ENCODE measurements at regions not wholly inside any gene's neighbourhood (a gene's known extent, or its start where the extent isn't known, plus 50 kb on each side); places are given as distances from the start of the nearest gene placed in this dataset.

DNA sequence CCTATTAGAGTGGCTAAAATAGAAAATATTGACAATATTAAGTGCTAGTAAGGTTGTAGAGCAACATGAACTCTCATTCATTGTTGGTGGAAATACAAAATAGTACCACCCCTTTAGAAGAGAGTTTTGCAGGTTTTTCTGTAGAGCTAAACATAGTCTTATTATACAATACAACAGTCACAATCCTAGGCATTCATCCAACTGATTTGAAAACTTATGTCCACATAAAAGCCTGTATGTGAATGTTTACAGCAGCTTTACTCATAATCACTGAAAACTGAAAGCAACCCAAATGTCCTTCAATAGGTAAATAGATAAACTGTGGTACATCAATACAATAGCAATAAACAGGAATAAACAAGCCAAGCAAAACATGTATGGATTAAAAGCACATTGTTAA lies 127.2 kb upstream of the PRNP start:
- Histone ChIP-seq H3F3A (replicated peaks; ENCODE audit: insufficient read depth) (peaks cover 12% of the 10 kb centered on the region), H3K27ac (ENCODE audit: low read depth in 2 of 2, low read length in 1 of 2) (no peak overlapping the region), H3K79me2 (ENCODE audit: insufficient read depth) (no peaks in the 10 kb centered on the region), H3K9ac (no peak overlapping the region), H3K4me3 (ENCODE audit: low read depth in 2 of 2, low read length in 1 of 2) (no peak overlapping the region), H4K20me1 (ENCODE audit: insufficient read depth) (no peaks in the 10 kb centered on the region), H3K27me3 (ENCODE audit: insufficient read depth) (no peaks in the 10 kb centered on the region), H3K4me2 (no peak overlapping the region), H3K4me1 (ENCODE audit: control insufficient read depth in 1 of 2, insufficient read depth in 2 of 2, low read depth in 1 of 2, low read length in 1 of 2) (peaks cover 0 to 22% of the 10 kb centered on the region in 2 experiments; a peak in 1 of 4 replicates), H3K36me3 (replicated peaks in 1 of 2; ENCODE audit: control insufficient read depth in 1 of 2, insufficient read depth in 2 of 2, low read length in 1 of 2) (no peaks in the 10 kb centered on the region), H2AFZ (ENCODE audit: low read depth) (no peak overlapping the region), H3K9me3 (0 out of 2 replicates have a peak, but pooled peaks cover under 1% of the 10 kb centered on the region), H3K9me2 (no peaks in the 10 kb centered on the region)
- TF ChIP-seq JUND (IDR thresholded peaks at IDR 0.05), result no peak
- TF ChIP-seq FOSL2 (IDR thresholded peaks at IDR 0.05; ENCODE audit: borderline replicate concordance, low read depth), result no peak
- TF ChIP-seq, protein P1, sequence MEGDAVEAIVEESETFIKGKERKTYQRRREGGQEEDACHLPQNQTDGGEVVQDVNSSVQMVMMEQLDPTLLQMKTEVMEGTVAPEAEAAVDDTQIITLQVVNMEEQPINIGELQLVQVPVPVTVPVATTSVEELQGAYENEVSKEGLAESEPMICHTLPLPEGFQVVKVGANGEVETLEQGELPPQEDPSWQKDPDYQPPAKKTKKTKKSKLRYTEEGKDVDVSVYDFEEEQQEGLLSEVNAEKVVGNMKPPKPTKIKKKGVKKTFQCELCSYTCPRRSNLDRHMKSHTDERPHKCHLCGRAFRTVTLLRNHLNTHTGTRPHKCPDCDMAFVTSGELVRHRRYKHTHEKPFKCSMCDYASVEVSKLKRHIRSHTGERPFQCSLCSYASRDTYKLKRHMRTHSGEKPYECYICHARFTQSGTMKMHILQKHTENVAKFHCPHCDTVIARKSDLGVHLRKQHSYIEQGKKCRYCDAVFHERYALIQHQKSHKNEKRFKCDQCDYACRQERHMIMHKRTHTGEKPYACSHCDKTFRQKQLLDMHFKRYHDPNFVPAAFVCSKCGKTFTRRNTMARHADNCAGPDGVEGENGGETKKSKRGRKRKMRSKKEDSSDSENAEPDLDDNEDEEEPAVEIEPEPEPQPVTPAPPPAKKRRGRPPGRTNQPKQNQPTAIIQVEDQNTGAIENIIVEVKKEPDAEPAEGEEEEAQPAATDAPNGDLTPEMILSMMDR (IDR thresholded peaks at IDR 0.05), result no peak
- no peak for TF ChIP-seq TCF12 (IDR thresholded peaks at IDR 0.05)
- no peak for TF ChIP-seq YY1 (IDR thresholded peaks at IDR 0.05; ENCODE audit: low read depth)
- TF ChIP-seq, protein P2, sequence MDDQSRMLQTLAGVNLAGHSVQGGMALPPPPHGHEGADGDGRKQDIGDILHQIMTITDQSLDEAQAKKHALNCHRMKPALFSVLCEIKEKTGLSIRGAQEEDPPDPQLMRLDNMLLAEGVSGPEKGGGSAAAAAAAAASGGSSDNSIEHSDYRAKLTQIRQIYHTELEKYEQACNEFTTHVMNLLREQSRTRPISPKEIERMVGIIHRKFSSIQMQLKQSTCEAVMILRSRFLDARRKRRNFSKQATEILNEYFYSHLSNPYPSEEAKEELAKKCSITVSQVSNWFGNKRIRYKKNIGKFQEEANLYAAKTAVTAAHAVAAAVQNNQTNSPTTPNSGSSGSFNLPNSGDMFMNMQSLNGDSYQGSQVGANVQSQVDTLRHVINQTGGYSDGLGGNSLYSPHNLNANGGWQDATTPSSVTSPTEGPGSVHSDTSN (IDR thresholded peaks at IDR 0.05), result no peak
- TF ChIP-seq, protein P3, sequence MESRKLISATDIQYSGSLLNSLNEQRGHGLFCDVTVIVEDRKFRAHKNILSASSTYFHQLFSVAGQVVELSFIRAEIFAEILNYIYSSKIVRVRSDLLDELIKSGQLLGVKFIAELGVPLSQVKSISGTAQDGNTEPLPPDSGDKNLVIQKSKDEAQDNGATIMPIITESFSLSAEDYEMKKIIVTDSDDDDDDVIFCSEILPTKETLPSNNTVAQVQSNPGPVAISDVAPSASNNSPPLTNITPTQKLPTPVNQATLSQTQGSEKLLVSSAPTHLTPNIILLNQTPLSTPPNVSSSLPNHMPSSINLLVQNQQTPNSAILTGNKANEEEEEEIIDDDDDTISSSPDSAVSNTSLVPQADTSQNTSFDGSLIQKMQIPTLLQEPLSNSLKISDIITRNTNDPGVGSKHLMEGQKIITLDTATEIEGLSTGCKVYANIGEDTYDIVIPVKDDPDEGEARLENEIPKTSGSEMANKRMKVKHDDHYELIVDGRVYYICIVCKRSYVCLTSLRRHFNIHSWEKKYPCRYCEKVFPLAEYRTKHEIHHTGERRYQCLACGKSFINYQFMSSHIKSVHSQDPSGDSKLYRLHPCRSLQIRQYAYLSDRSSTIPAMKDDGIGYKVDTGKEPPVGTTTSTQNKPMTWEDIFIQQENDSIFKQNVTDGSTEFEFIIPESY (IDR thresholded peaks at IDR 0.05; ENCODE audit: borderline replicate concordance, low read depth), result no peak
- ChIA-PET CTCF (no interaction called here), POLR2A (no interaction called here)
- no peak for DNase-seq

DNA sequence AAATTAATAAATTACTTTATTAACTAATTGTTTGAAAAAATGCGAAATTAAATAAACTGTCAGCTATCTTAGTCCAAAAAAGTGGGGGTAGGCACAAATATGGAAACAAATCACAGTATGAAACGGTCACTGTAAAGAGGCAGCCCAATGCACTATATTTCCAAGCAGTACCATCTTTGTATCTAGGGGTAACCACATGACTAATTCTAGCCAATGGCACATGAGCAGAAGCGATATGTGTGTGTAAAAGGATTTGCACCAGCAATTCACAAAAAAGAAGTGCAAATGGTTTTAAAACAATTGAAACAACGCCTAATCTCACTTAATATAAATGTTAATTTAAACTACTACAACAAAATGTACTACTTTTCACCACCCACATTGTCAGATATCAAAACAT lies 129.5 kb upstream of the PRNP start:
- Histone ChIP-seq H3K9me2 (no peaks in the 10 kb centered on the region), H3K27ac (ENCODE audit: low read depth in 2 of 2, low read length in 1 of 2) (no peak overlapping the region), H3K4me2 (no peak overlapping the region), H3F3A (replicated peaks; ENCODE audit: insufficient read depth) (peaks cover 12% of the 10 kb centered on the region), H3K9me3 (no peaks in the 10 kb centered on the region), H4K20me1 (ENCODE audit: insufficient read depth) (no peaks in the 10 kb centered on the region), H2AFZ (ENCODE audit: low read depth) (no peak overlapping the region), H3K4me3 (ENCODE audit: low read depth in 2 of 2, low read length in 1 of 2) (no peak overlapping the region), H3K36me3 (replicated peaks in 1 of 2; ENCODE audit: control insufficient read depth in 1 of 2, insufficient read depth in 2 of 2, low read length in 1 of 2) (no peaks in the 10 kb centered on the region), H3K4me1 (ENCODE audit: control insufficient read depth in 1 of 2, insufficient read depth in 2 of 2, low read depth in 1 of 2, low read length in 1 of 2) (peaks cover 0 to 25% of the 10 kb centered on the region in 2 experiments; a peak in 1 of 4 replicates), H3K79me2 (ENCODE audit: insufficient read depth) (no peaks in the 10 kb centered on the region), H3K9ac (no peak overlapping the region), H3K27me3 (ENCODE audit: insufficient read depth) (no peaks in the 10 kb centered on the region)
- POLR2A ChIA-PET, result no interaction called here
- no peak for DNase-seq
- 56% methylated on average over 4 of the region's 4 CpGs for WGBS (ENCODE audit: low lambda C conversion rate)
- CTCF ChIA-PET, result no interaction called here
- TF ChIP-seq RAD21 (IDR thresholded peaks at IDR 0.05; ENCODE audit: low read length) (no peak), CHD2 (IDR thresholded peaks at IDR 0.05; ENCODE audit: low read length, partially characterized antibody) (no peak), TEAD4 (IDR thresholded peaks at IDR 0.05; ENCODE audit: borderline replicate concordance, insufficient read depth) (no peak), RCOR1 (IDR thresholded peaks at IDR 0.05; ENCODE audit: low read length) (no peak), SMC3 (IDR thresholded peaks at IDR 0.05; ENCODE audit: low read depth, low read length) (no peak), NRF1 (IDR thresholded peaks at IDR 0.05; ENCODE audit: low read depth, low read length) (no peak)
- TF ChIP-seq, protein P1 (IDR thresholded peaks at IDR 0.05), result no peak
- TF ChIP-seq, protein P4, sequence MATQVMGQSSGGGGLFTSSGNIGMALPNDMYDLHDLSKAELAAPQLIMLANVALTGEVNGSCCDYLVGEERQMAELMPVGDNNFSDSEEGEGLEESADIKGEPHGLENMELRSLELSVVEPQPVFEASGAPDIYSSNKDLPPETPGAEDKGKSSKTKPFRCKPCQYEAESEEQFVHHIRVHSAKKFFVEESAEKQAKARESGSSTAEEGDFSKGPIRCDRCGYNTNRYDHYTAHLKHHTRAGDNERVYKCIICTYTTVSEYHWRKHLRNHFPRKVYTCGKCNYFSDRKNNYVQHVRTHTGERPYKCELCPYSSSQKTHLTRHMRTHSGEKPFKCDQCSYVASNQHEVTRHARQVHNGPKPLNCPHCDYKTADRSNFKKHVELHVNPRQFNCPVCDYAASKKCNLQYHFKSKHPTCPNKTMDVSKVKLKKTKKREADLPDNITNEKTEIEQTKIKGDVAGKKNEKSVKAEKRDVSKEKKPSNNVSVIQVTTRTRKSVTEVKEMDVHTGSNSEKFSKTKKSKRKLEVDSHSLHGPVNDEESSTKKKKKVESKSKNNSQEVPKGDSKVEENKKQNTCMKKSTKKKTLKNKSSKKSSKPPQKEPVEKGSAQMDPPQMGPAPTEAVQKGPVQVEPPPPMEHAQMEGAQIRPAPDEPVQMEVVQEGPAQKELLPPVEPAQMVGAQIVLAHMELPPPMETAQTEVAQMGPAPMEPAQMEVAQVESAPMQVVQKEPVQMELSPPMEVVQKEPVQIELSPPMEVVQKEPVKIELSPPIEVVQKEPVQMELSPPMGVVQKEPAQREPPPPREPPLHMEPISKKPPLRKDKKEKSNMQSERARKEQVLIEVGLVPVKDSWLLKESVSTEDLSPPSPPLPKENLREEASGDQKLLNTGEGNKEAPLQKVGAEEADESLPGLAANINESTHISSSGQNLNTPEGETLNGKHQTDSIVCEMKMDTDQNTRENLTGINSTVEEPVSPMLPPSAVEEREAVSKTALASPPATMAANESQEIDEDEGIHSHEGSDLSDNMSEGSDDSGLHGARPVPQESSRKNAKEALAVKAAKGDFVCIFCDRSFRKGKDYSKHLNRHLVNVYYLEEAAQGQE (IDR thresholded peaks at IDR 0.05; ENCODE audit: low read depth, low read length), result no peak
- TF ChIP-seq, protein P5, sequence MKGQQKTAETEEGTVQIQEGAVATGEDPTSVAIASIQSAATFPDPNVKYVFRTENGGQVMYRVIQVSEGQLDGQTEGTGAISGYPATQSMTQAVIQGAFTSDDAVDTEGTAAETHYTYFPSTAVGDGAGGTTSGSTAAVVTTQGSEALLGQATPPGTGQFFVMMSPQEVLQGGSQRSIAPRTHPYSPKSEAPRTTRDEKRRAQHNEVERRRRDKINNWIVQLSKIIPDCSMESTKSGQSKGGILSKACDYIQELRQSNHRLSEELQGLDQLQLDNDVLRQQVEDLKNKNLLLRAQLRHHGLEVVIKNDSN (IDR thresholded peaks at IDR 0.05; ENCODE audit: borderline replicate concordance, low read depth), result no peak

Measured in SK-N-SH (cell line).